ENCODE measurements at regions not wholly inside any gene's neighbourhood (a gene's known extent, or its start where the extent isn't known, plus 50 kb on each side); places are given as distances from the start of the nearest gene placed in this dataset.

- H3K36me3 ChIP-seq (replicated peaks in 1 of 2; ENCODE audit: control insufficient read depth in 1 of 2, insufficient read depth in 2 of 2, low read length in 1 of 2) = peaks cover 0 to 7% of the 10 kb centered on the region in 2 experiments
- no peak overlapping the region for H3K4me3 ChIP-seq (ENCODE audit: low read depth in 2 of 2, low read length in 1 of 2)
- peaks cover 4% of the 10 kb centered on the region for H3F3A ChIP-seq (replicated peaks; ENCODE audit: insufficient read depth)
- no peak overlapping the region for H3K4me2 ChIP-seq
- ChIA-PET CTCF (no interaction called here), POLR2A (no interaction called here)
- peaks cover 0 to 31% of the 10 kb centered on the region in 2 experiments; a peak in 2 of 4 replicates for H3K4me1 ChIP-seq (ENCODE audit: control insufficient read depth in 1 of 2, insufficient read depth in 2 of 2, low read depth in 1 of 2, low read length in 1 of 2)
- no peaks in the 10 kb centered on the region for H3K27me3 ChIP-seq (ENCODE audit: insufficient read depth)
- no peak for TF ChIP-seq CTCF (IDR thresholded peaks at IDR 0.05)
- TF ChIP-seq ZBTB33 (IDR thresholded peaks at IDR 0.05; ENCODE audit: borderline replicate concordance, low read depth) = no peak
- TF ChIP-seq TCF12 (IDR thresholded peaks at IDR 0.05) = no peak
- TF ChIP-seq IRF3 (IDR thresholded peaks at IDR 0.05; ENCODE audit: low read depth, low read length) = no peak
- no peak for TF ChIP-seq FOXJ3 (CRISPR knock-in tag; IDR thresholded peaks at IDR 0.05)
- no peak for TF ChIP-seq TEAD4 (IDR thresholded peaks at IDR 0.05; ENCODE audit: borderline replicate concordance, insufficient read depth)
- TF ChIP-seq FOSL2 (IDR thresholded peaks at IDR 0.05; ENCODE audit: borderline replicate concordance, low read depth) = no peak
- TF ChIP-seq PBX3 (IDR thresholded peaks at IDR 0.05) = no peak
- no peak for TF ChIP-seq TAF1 (IDR thresholded peaks at IDR 0.05; ENCODE audit: borderline replicate concordance, low read depth, low read length)
- TF ChIP-seq NRF1 (IDR thresholded peaks at IDR 0.05; ENCODE audit: low read depth, low read length) = no peak
- no peak for TF ChIP-seq EZH2phosphoT487 (IDR thresholded peaks at IDR 0.05; ENCODE audit: borderline replicate concordance, low read depth)
- no peak for TF ChIP-seq USF2 (IDR thresholded peaks at IDR 0.05; ENCODE audit: borderline replicate concordance, low read depth, low read length)
- no peak for TF ChIP-seq JUND (IDR thresholded peaks at IDR 0.05)
- TF ChIP-seq RFX5 (IDR thresholded peaks at IDR 0.05; ENCODE audit: low read length) = no peak
- no peak for TF ChIP-seq NFIC (IDR thresholded peaks at IDR 0.05; ENCODE audit: borderline replicate concordance)
- H3K79me2 ChIP-seq (ENCODE audit: insufficient read depth) = no peaks in the 10 kb centered on the region
- H4K20me1 ChIP-seq (ENCODE audit: insufficient read depth) = no peaks in the 10 kb centered on the region
- H3K9me2 ChIP-seq = no peaks in the 10 kb centered on the region
- H3K9me3 ChIP-seq = peaks cover 6% of the 10 kb centered on the region; the same call in 1 of the 2 replicates
- H3K27ac ChIP-seq (ENCODE audit: low read depth in 2 of 2, low read length in 1 of 2) = no peak overlapping the region
- H3K9ac ChIP-seq = no peak overlapping the region
- no peak for DNase-seq
- 0 out of 2 replicates have a peak overlapping the region, but pooled peaks have one; percentile 48 for H2AFZ ChIP-seq (ENCODE audit: low read depth)
Measured at GRCh38 chr3:106719077-106719476, 658.2 kb upstream of the CCDC54 start.

All from SK-N-SH (cell line).